ENCODE measurements at regions not wholly inside any gene's neighbourhood (a gene's known extent, or its start where the extent isn't known, plus 50 kb on each side); places are given as distances from the start of the nearest gene placed in this dataset.

GRCh38 chr2:14750433-14750832 is 117.9 kb downstream of the LRATD1 start:
- no peak for TF ChIP-seq TAF1 (IDR thresholded peaks at IDR 0.05; ENCODE audit: borderline replicate concordance, insufficient read depth, low read length)
- TF ChIP-seq SIN3A (IDR thresholded peaks at IDR 0.05; ENCODE audit: borderline replicate concordance, insufficient read depth, low read length) = no peak
- TF ChIP-seq REST (IDR thresholded peaks at IDR 0.05; ENCODE audit: insufficient read depth in 1 of 2, low read depth in 2 of 2, low read length in 2 of 2) = no peak
- TF ChIP-seq POLR2AphosphoS5 (IDR thresholded peaks at IDR 0.05; ENCODE audit: low read depth, low read length) = no peak
- TF ChIP-seq FOXP2 (optimal IDR thresholded peaks at IDR 0.05; ENCODE audit: borderline replicate concordance, extremely low read depth, extremely low read length, insufficient read depth) = no peak

- TF ChIP-seq POLR2AphosphoS5 (IDR thresholded peaks at IDR 0.05; ENCODE audit: low read depth, low read length) = no peak
- no peak for TF ChIP-seq FOXP2 (optimal IDR thresholded peaks at IDR 0.05; ENCODE audit: borderline replicate concordance, extremely low read depth, extremely low read length, insufficient read depth)
- no peak for TF ChIP-seq SIN3A (IDR thresholded peaks at IDR 0.05; ENCODE audit: borderline replicate concordance, insufficient read depth, low read length)
- TF ChIP-seq TAF1 (IDR thresholded peaks at IDR 0.05; ENCODE audit: borderline replicate concordance, insufficient read depth, low read length) = no peak
- no peak for TF ChIP-seq REST (IDR thresholded peaks at IDR 0.05; ENCODE audit: insufficient read depth in 1 of 2, low read depth in 2 of 2, low read length in 2 of 2)
Measured at GRCh38 chr2:14751581-14751980, 119.1 kb downstream of the LRATD1 start.

GRCh38 chr2:14752295-14752694 is 119.8 kb downstream of the LRATD1 start:
- TF ChIP-seq FOXP2 (optimal IDR thresholded peaks at IDR 0.05; ENCODE audit: borderline replicate concordance, extremely low read depth, extremely low read length, insufficient read depth) (no peak), REST (IDR thresholded peaks at IDR 0.05; ENCODE audit: insufficient read depth in 1 of 2, low read depth in 2 of 2, low read length in 2 of 2) (no peak), TAF1 (IDR thresholded peaks at IDR 0.05; ENCODE audit: borderline replicate concordance, insufficient read depth, low read length) (no peak), SIN3A (IDR thresholded peaks at IDR 0.05; ENCODE audit: borderline replicate concordance, insufficient read depth, low read length) (no peak), POLR2AphosphoS5 (IDR thresholded peaks at IDR 0.05; ENCODE audit: low read depth, low read length) (no peak)

- TF ChIP-seq TAF1 (IDR thresholded peaks at IDR 0.05; ENCODE audit: borderline replicate concordance, insufficient read depth, low read length) (no peak), SIN3A (IDR thresholded peaks at IDR 0.05; ENCODE audit: borderline replicate concordance, insufficient read depth, low read length) (no peak)
Measured at GRCh38 chr2:14756122-14756541, 123.6 kb downstream of the LRATD1 start.

GRCh38 chr2:14756981-14757657 is 124.6 kb downstream of the LRATD1 start:
- TF ChIP-seq SIN3A (IDR thresholded peaks at IDR 0.05; ENCODE audit: borderline replicate concordance, insufficient read depth, low read length) (no peak), REST (IDR thresholded peaks at IDR 0.05; ENCODE audit: insufficient read depth in 1 of 2, low read depth in 2 of 2, low read length in 2 of 2) (no peak), FOXP2 (optimal IDR thresholded peaks at IDR 0.05; ENCODE audit: borderline replicate concordance, extremely low read depth, extremely low read length, insufficient read depth) (no peak), TAF1 (IDR thresholded peaks at IDR 0.05; ENCODE audit: borderline replicate concordance, insufficient read depth, low read length) (no peak), POLR2AphosphoS5 (IDR thresholded peaks at IDR 0.05; ENCODE audit: low read depth, low read length) (no peak)

All from PFSK-1 (cell line).